Glutamatergic neuron (in vitro differentiated cells): ENCODE measurements at regions not wholly inside any gene's neighbourhood (a gene's known extent, or its start where the extent isn't known, plus 50 kb on each side); places are given as distances from the start of the nearest gene placed in this dataset.

Source experiments
- DNase-seq: peaks from one replicate; pipeline ENCODE4 v3.0.0; 2022
- H3K27ac Mint-ChIP-seq: one replicate; pipeline ENCODE4 v1.8.0; 2020; ENCODE audit warnings: mild to moderate bottlenecking, mixed read lengths, inconsistent platforms; ENCODE audit not compliant: unreplicated experiment
- H3K27me3 Mint-ChIP-seq: one replicate; pipeline ENCODE4 v1.8.0; 2020; ENCODE audit warnings: mild to moderate bottlenecking, moderate library complexity, mixed read lengths, inconsistent platforms; ENCODE audit not compliant: unreplicated experiment
- H3K36me3 Mint-ChIP-seq: one replicate; pipeline ENCODE4 v1.8.0; 2020; ENCODE audit warnings: mild to moderate bottlenecking, mixed read lengths, inconsistent platforms; ENCODE audit not compliant: unreplicated experiment
- H3K4me1 Mint-ChIP-seq: one replicate; pipeline ENCODE4 v1.8.0; 2020; ENCODE audit warnings: mild to moderate bottlenecking, low read depth, mixed read lengths, inconsistent platforms; ENCODE audit not compliant: unreplicated experiment
- H3K4me3 Mint-ChIP-seq: one replicate; pipeline ENCODE4 v1.8.0; 2020; ENCODE audit warnings: mild to moderate bottlenecking, mixed read lengths, inconsistent platforms; ENCODE audit not compliant: unreplicated experiment
- H3K9me3 Mint-ChIP-seq: one replicate; pipeline ENCODE4 v1.8.0; 2020; ENCODE audit warnings: mild to moderate bottlenecking, moderate library complexity, mixed read lengths, inconsistent platforms; ENCODE audit not compliant: unreplicated experiment
- TF ChIP-seq, protein P1 (sequence below): fragments of 200-600 bp; sonication (generic); IDR thresholded peaks from one replicate; pipeline ENCODE4 v1.5.0; 2021; ENCODE audit not compliant: partially characterized antibody, unreplicated experiment

DNA sequence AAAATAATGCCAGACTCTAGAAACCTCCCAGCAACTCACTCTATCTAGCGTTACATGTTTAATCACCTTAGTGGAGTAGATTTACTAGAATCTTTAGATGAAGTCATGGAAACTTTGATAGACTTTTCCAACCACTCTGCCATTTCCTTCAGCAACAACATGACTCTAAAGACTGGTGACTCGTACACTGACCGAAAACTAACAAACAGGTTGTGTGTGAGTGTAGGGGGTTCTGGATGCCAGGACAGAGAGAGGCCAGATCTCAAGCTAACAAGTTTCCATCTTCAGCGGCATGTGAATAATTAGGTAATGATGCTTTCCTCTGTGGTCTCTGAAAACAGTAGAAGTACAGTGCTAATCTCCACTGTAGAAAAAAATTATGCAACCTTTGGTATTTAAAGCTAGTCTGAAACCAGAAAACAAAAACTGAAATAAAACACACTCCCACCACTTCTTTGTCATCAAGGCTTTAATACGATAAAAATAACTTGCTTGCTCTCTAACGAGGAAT lies 286.4 kb downstream of the PRDM5 start:
- no peaks in the 10 kb centered on the region for H3K27me3 Mint-ChIP-seq
- H3K4me1 Mint-ChIP-seq = peaks cover 2% of the 10 kb centered on the region
- H3K4me3 Mint-ChIP-seq = no peak overlapping the region
- TF ChIP-seq, protein P1, sequence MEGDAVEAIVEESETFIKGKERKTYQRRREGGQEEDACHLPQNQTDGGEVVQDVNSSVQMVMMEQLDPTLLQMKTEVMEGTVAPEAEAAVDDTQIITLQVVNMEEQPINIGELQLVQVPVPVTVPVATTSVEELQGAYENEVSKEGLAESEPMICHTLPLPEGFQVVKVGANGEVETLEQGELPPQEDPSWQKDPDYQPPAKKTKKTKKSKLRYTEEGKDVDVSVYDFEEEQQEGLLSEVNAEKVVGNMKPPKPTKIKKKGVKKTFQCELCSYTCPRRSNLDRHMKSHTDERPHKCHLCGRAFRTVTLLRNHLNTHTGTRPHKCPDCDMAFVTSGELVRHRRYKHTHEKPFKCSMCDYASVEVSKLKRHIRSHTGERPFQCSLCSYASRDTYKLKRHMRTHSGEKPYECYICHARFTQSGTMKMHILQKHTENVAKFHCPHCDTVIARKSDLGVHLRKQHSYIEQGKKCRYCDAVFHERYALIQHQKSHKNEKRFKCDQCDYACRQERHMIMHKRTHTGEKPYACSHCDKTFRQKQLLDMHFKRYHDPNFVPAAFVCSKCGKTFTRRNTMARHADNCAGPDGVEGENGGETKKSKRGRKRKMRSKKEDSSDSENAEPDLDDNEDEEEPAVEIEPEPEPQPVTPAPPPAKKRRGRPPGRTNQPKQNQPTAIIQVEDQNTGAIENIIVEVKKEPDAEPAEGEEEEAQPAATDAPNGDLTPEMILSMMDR = no peak
- H3K27ac Mint-ChIP-seq = no peak overlapping the region
- H3K36me3 Mint-ChIP-seq = no peaks in the 10 kb centered on the region
- DNase-seq = no peak
- H3K9me3 Mint-ChIP-seq = no peaks in the 10 kb centered on the region

DNA sequence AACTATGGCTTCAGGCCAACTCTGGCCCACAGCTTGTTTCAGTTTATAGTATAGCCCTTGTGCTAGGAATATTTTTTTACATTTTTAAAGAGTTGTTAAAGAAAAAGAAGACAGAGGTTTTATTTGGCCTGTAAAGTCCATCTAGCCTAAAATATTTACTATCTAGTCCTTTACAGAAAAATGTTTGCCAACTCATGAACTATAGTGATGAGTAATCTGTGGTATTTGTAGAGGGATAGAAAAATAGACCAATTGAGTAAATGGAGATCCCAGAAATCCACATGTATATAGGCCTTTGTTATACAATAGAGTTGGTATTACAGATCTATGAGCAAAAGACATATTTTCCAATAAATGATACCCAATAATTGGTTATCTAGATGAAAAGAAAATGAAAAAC lies 288.7 kb downstream of the PRDM5 start:
- Mint-ChIP-seq H3K4me3 (no peak overlapping the region), H3K36me3 (no peaks in the 10 kb centered on the region), H3K9me3 (no peaks in the 10 kb centered on the region), H3K27ac (no peak overlapping the region), H3K27me3 (no peaks in the 10 kb centered on the region), H3K4me1 (peaks cover 8% of the 10 kb centered on the region)
- DNase-seq = no peak
- TF ChIP-seq, protein P1 = no peak

DNA sequence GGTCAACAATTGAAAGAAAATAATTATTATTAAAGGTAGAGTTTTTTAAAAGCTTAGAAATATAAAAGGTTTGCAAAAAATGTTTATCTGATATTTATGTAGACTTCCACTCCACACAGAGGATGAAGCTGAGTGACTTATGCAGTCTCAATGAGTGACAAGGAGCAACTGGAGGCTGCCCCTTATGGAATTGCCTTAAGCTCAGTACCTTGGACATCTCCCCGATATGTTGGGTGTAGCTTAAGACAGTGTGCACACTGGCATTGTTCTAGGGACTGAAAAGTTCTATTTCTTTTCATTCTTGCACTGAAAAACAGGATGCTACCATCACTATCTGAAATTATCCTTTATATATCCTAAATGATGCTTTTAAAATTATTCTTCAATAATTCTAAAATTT lies 292.1 kb downstream of the PRDM5 start:
- H3K27me3 Mint-ChIP-seq = no peaks in the 10 kb centered on the region
- no peak for DNase-seq
- no peaks in the 10 kb centered on the region for H3K9me3 Mint-ChIP-seq
- no peak overlapping the region for H3K27ac Mint-ChIP-seq
- H3K4me3 Mint-ChIP-seq = no peak overlapping the region
- peaks cover 8% of the 10 kb centered on the region for H3K4me1 Mint-ChIP-seq
- H3K36me3 Mint-ChIP-seq = no peaks in the 10 kb centered on the region
- TF ChIP-seq, protein P1 = no peak

DNA sequence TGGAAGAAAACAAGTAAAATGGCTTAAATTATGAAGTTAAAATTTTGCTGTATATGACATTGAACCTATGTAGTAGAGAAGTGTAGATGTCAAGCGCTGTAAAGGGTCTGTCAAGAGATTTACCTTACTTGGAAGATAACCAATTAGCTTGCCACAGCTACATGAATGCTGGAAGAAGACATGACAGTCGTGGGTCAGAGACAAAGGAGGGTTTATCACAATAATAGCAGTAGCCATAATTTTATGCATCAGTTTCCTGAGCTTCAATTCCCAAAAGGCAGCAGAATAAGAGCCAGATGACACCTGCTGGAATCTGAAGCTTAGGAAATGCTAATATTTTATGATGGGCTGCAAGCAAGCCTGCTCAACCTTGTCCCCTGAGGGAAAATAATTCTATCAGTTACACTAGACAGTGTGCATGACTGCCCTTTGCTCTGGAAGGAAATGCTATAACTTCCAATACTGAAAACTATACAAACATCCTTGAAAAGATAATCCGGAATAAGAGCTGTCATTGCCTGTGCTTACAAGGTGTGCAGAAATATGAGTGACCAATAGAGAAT lies 292.9 kb downstream of the PRDM5 start:
- Mint-ChIP-seq H3K9me3 (no peaks in the 10 kb centered on the region), H3K4me3 (no peak overlapping the region), H3K4me1 (peaks cover 8% of the 10 kb centered on the region), H3K27me3 (no peaks in the 10 kb centered on the region), H3K27ac (no peak overlapping the region), H3K36me3 (no peaks in the 10 kb centered on the region)
- no peak for DNase-seq
- TF ChIP-seq, protein P1 = no peak

DNA sequence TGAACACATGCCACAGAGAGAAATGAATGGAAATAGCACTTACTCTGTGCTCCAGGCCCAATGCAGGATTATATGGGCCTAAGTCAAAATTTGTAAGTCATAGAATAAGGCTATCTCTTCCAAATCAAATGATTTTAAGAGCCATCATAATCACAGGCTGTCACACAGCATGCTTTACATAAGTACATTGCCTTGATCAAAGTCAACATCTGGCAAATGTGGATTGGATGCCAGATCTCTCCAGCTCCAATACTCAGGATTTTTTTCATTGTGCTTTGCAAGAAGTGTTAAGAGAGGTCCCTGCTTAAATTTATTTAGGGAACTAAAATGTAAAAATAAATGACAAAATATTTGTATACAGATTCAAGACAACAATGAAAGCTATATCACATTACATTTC lies 299.9 kb downstream of the PRDM5 start:
- Mint-ChIP-seq H3K36me3 (no peaks in the 10 kb centered on the region), H3K4me3 (no peak overlapping the region)
- TF ChIP-seq, protein P1 = no peak

More for the DNA sequence above, 299.9 kb downstream of the PRDM5 start:
- H3K27ac Mint-ChIP-seq = no peak overlapping the region
- H3K9me3 Mint-ChIP-seq = no peaks in the 10 kb centered on the region
- no peak for DNase-seq
- H3K27me3 Mint-ChIP-seq = no peaks in the 10 kb centered on the region
- no peaks in the 10 kb centered on the region for H3K4me1 Mint-ChIP-seq
